ENCODE measurements at regions not wholly inside any gene's neighbourhood (a gene's known extent, or its start where the extent isn't known, plus 50 kb on each side); places are given as distances from the start of the nearest gene placed in this dataset.
A peak's percentile ranks its signal among the peaks of the same experiment; 100 is the strongest.

DNA sequence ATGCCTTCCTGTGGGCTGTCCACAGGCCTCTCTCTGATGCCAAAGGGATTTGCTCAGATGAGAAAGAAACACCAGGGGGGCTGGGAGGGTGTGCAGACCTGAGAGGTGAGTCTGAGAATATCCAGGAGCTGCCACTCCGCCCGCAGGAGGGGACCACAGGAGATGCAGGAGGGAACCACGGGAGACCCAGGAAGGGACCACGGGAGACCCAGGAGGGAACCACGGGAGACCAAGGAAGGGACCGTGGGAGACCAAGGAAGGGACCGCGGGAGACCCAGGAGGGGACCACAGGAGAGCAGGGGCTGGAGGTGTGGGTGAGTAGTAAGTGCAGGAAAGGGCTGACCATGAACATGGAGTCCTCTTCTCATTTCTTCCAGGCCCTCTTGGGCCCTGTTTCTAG is 74.6 kb upstream of the SFSWAP start:
- no peak for DNase-seq (ENCODE audit: low spot score)
- TF ChIP-seq, protein P1, sequence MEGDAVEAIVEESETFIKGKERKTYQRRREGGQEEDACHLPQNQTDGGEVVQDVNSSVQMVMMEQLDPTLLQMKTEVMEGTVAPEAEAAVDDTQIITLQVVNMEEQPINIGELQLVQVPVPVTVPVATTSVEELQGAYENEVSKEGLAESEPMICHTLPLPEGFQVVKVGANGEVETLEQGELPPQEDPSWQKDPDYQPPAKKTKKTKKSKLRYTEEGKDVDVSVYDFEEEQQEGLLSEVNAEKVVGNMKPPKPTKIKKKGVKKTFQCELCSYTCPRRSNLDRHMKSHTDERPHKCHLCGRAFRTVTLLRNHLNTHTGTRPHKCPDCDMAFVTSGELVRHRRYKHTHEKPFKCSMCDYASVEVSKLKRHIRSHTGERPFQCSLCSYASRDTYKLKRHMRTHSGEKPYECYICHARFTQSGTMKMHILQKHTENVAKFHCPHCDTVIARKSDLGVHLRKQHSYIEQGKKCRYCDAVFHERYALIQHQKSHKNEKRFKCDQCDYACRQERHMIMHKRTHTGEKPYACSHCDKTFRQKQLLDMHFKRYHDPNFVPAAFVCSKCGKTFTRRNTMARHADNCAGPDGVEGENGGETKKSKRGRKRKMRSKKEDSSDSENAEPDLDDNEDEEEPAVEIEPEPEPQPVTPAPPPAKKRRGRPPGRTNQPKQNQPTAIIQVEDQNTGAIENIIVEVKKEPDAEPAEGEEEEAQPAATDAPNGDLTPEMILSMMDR (IDR thresholded peaks at IDR 0.05; ENCODE audit: borderline replicate concordance, control extremely low read depth, extremely low read depth, insufficient read depth, missing control alignments): no peak
- in situ Hi-C loops (cut with MboI; ENCODE audit: low sequenced_read_pairs, unreplicated experiment): no loop called here

DNA sequence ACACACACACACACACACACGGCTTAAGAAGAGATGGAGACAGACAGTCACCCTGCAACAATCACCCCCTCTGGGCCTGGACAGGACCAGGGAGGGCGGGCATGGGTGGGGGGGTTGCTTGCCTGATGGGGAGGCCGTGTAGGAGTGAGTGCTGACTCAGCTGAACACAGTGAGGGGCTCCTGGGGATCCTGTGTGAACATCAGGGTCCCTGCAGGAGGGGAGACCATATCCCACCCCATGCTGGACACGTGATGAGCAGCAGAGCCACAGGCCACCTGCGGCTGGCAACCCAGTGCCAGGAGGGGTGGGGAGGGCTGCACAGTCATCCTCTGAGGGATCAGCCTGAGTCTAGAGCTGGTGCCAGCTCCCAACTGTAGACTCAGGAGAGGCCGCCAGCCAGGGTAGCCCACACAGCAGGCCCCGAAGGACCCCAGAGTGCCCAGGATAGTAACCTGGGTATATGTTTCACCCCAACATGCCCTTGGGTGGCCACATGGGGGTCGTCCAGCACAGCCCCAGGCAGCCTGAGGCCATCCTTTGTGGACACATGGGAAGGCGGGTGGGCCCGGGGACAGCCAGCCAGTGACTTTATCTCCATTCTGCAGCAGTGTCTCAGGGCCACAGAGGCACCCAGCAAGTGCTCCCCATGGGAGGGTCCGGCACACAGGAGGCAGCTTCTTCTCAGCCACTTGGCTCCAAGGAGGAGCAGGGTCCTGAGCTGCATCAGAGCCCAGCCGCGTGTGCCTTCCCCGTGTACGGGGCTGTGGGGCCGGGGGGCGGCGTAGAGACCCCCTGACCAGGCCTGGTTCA is 73.7 kb upstream of the SFSWAP start:
- in situ Hi-C loops (cut with MboI; ENCODE audit: low sequenced_read_pairs, unreplicated experiment): no loop called here
- TF ChIP-seq, protein P1 (IDR thresholded peaks at IDR 0.05; ENCODE audit: borderline replicate concordance, control extremely low read depth, extremely low read depth, insufficient read depth, missing control alignments): no peak
- DNase-seq (ENCODE audit: low spot score): peak; percentile 27

DNA sequence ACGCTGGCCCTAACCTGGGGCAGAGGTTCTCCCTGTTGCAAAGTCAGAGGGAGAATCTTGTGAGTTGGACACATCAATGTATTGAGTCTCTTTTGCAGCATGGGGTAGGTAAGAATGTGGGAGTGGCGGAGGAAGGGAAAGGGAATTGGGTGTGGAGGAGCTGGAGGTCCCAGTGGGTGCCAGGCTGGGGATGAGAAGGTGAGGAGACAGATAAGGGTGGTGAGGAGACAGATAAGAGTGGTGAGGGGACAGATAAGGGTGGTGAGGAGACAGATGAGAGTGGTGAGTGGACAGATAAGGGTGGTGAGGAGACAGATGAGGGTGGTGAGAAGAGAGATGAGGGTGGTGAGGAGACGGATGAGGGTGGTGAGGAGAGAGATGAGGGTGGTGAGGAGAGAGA is 72.9 kb upstream of the SFSWAP start:
- TF ChIP-seq, protein P1 (IDR thresholded peaks at IDR 0.05; ENCODE audit: borderline replicate concordance, control extremely low read depth, extremely low read depth, insufficient read depth, missing control alignments): no peak
- in situ Hi-C loops (cut with MboI; ENCODE audit: low sequenced_read_pairs, unreplicated experiment): no loop called here
- DNase-seq (ENCODE audit: low spot score): no peak

DNA sequence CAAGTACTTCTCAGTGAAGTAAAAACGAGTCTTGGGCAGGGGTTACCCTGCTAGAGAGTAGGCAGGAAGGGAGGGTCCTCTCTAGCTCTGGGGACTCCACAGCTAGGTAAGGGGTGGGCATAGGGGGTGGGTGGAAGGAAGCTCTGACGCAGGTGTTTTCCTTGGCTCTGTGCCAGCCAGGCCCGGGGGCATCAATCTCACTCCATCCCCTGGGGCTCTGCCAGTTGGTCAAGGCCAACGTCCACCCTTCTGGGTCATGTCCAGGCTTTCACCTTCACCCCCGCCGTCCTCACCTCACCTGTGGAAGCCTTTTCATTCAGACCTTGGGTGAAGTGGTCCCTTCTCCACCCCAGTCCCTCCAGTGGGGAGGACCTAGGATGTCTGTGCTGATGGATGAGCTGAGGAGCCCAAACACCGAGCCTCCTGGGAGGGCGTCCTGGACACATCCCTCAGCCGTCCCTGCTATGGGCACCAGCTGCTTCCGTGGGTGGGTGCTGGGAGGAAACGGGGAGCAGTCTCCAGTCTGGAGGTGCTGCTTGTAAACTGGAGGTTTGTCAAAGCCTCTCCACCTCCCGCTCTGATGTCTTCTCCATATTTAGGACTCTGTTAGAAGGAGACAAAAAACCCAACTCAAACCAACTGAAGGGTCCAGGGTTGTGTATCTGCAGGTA is 71.5 kb upstream of the SFSWAP start:
- in situ Hi-C loops (cut with MboI; ENCODE audit: low sequenced_read_pairs, unreplicated experiment): no loop called here

DNA sequence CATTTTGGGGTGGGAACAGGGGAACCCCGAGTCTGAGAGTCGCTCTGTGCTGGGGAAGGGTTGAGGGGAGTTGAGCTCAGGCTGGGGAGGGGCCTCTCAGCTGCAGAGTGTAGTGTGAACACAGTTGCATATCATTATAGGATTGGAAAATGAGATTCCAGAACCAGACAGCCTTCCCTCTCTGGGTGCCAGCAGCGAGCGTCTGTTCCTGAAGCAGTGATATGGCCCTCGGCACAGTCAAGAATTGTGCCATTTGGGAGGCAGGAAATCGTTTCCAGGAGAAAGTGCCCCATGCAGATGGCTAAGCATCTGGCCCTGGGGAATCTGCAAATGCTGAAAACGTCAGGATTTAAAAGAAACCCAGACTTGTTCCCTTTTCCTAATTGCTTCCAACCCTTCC is 70.4 kb upstream of the SFSWAP start:
- in situ Hi-C loops (cut with MboI; ENCODE audit: low sequenced_read_pairs, unreplicated experiment): no loop called here
- DNase-seq (ENCODE audit: low spot score): no peak
- TF ChIP-seq, protein P1 (IDR thresholded peaks at IDR 0.05; ENCODE audit: borderline replicate concordance, control extremely low read depth, extremely low read depth, insufficient read depth, missing control alignments): no peak

More for the DNA sequence above, 71.5 kb upstream of the SFSWAP start:
- TF ChIP-seq, protein P1 (IDR thresholded peaks at IDR 0.05; ENCODE audit: borderline replicate concordance, control extremely low read depth, extremely low read depth, insufficient read depth, missing control alignments): no peak
- DNase-seq (ENCODE audit: low spot score): peak; percentile 20

DNA sequence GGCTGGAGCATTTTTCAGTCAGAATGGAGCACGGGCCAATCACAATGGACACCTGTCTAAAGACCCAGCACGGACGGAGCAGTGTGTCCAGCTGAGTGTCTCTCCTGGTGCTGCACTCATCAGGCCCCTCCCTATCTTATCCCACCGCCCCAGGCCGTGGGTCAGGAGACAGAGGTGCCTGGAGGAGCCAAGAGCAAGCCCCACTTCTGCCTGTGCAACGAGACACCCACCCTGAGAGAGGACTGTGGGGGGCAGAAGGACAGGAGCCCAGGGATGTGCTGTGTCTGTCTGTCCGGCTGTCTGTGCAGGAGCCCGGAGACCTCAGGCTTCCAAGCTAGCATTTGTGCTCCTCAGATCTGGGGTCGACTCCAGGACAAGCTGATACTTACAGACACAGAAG is 69.6 kb upstream of the SFSWAP start:
- TF ChIP-seq, protein P1 (IDR thresholded peaks at IDR 0.05; ENCODE audit: borderline replicate concordance, control extremely low read depth, extremely low read depth, insufficient read depth, missing control alignments): no peak
- in situ Hi-C loops (cut with MboI; ENCODE audit: low sequenced_read_pairs, unreplicated experiment): no loop called here
- DNase-seq (ENCODE audit: low spot score): peak; percentile 7

All from GM13976 (cell line).